ENCODE measurements at regions not wholly inside any gene's neighbourhood (a gene's known extent, or its start where the extent isn't known, plus 50 kb on each side); places are given as distances from the start of the nearest gene placed in this dataset.

DNA sequence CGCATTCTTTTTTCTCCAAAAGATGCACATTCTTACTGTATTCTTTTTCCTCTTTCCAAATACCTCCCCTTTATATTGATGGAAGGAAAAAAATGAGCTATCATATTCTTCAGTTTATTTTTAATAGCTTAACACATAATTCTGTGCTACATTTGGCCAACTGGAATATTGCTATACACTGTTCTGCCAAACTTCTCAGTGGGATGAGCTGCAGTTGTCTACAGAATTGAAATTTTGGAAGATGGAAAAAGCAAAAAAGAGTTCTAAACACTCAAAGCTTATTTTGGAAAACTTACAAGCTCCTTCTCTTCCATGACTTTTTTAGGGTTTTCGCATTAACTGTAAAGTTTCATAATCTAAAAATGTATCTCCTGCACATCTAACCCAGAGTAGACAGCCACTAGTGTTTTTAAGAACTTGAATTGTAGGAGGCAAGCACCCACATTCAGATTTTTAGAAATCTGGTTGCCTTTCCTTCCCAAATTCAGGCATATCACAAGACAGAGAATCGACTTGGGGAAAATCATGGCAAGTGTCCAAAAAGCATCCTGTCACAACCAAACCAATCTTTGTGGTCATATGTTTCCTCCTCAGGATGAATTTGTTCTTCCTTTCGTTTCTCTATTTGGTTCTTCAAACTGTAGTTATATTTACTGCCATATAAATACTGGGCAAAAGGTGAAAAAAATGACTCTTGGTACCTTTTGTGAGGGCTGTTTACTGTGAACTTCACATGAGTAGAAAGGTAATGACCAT is 111.4 kb upstream of the FRY start (continued):
- TF ChIP-seq CREM (IDR thresholded peaks at IDR 0.05) (no peak), CREM (CRISPR knock-in tag; IDR thresholded peaks at IDR 0.05) (no peak), EHMT2 (IDR thresholded peaks at IDR 0.05; ENCODE audit: borderline replicate concordance, low read depth, low read length) (no peak), CENPX (CRISPR knock-in tag; IDR thresholded peaks at IDR 0.05) (no peak), NAIF1 (CRISPR knock-in tag; IDR thresholded peaks at IDR 0.05; ENCODE audit: borderline replicate concordance) (no peak), KDM5B (CRISPR knock-in tag; IDR thresholded peaks at IDR 0.05; ENCODE audit: borderline replicate concordance) (no peak), RNF2 (conservative IDR thresholded peaks at IDR 0.05; ENCODE audit: low read depth) (no peak), ETV5 (CRISPR knock-in tag; IDR thresholded peaks at IDR 0.05; ENCODE audit: borderline replicate concordance) (no peak), PHF21A (CRISPR knock-in tag; IDR thresholded peaks at IDR 0.05) (no peak), ZBTB42 (CRISPR knock-in tag; IDR thresholded peaks at IDR 0.05) (no peak), ZNF224 (CRISPR knock-in tag; IDR thresholded peaks at IDR 0.05) (no peak)

DNA sequence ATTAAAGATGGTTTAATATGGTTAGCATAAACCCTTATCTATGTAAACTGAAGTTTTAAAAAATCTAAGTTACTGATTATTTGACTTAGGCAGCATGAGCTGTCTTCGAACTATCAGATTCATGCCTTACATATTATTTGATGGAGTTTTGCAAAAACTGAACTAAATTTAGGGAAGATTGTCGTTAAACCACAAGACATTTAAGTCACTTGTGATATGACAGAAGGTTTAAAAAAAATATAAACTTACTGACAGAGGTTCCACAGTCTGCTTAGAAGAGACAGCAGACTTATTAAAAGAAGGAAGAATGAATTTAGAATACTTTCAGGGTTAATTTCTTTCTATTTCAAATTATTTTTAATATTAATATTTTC is 110.9 kb upstream of the FRY start:
- H3K4me3 ChIP-seq (replicated peaks in 1 of 3; ENCODE audit: insufficient read depth in 1 of 3, low read depth in 2 of 3, low read length in 3 of 3), result no peak overlapping the region
- 5% methylated on average over 2 of the region's 2 CpGs for WGBS (ENCODE audit: low lambda C conversion rate)
- BruUV-seq (replicated peaks), result no TSS peak
- DNase-seq (ENCODE audit: low spot score) (no peak), FAIRE-seq (no peak), ATAC-seq (no peak)
- CTCF ChIA-PET (ENCODE audit: low intra/inter-chr PET ratio, low total read pairs), result no interaction called here
- POLR2A ChIA-PET, result no interaction called here
- no peaks in the 10 kb centered on the region for H3K36me3 ChIP-seq (replicated peaks in 1 of 2; ENCODE audit: control insufficient read depth in 1 of 2, insufficient read depth in 2 of 2, low read length in 2 of 2)
- H4K20me1 ChIP-seq (ENCODE audit: insufficient read depth, low read length), result no peaks in the 10 kb centered on the region
- H3K79me2 ChIP-seq (ENCODE audit: insufficient read depth, low read length), result no peaks in the 10 kb centered on the region
- H3K9me3 ChIP-seq (ENCODE audit: low read length), result no peaks in the 10 kb centered on the region
- intact Hi-C loops (cut with micrococcal nuclease; ENCODE audit: unreplicated experiment), result no loop called here
- peaks cover 16% of the 10 kb centered on the region for H3K4me1 ChIP-seq (ENCODE audit: insufficient read depth, low read length)
- H3K27ac ChIP-seq (ENCODE audit: extremely low read length, insufficient read depth, low read length), result no peak overlapping the region
- no peak overlapping the region for H3K9ac ChIP-seq (ENCODE audit: insufficient read depth, low read depth, low read length)
- H3K27me3 ChIP-seq (ENCODE audit: control insufficient read depth in 1 of 2, insufficient read depth in 2 of 2, low read length in 2 of 2), result peaks cover 0 to 8% of the 10 kb centered on the region in 2 experiments; a peak in 1 of 5 replicates
- no peak overlapping the region for H2AFZ ChIP-seq (ENCODE audit: low read length)
- in situ Hi-C loops (cut with HindIII; ENCODE audit: extremely low pct_ligation_motif_present, low pct_unique_long_range_greater_than_20kb), result loop anchor here (25.0 kb wide), 1 partner anchor 642 kb away; no protein-coding TSS in a partner anchor
- no peak overlapping the region for H3K4me2 ChIP-seq (ENCODE audit: low read depth, low read length)
- TF ChIP-seq HNF4A (CRISPR knock-in tag; IDR thresholded peaks at IDR 0.05), result no peak
- no peak for TF ChIP-seq HMG20B (CRISPR knock-in tag; conservative IDR thresholded peaks at IDR 0.05)
- TF ChIP-seq ATF6 (CRISPR knock-in tag; conservative IDR thresholded peaks at IDR 0.05), result no peak
- TF ChIP-seq REL (CRISPR knock-in tag; conservative IDR thresholded peaks at IDR 0.05), result no peak
- no peak for TF ChIP-seq AHR (CRISPR knock-in tag; IDR thresholded peaks at IDR 0.05)
- TF ChIP-seq ZNF296 (CRISPR knock-in tag; conservative IDR thresholded peaks at IDR 0.05), result no peak
- no peak for TF ChIP-seq ZBTB49 (CRISPR knock-in tag; IDR thresholded peaks at IDR 0.05; ENCODE audit: borderline replicate concordance)
- TF ChIP-seq ZNF256 (CRISPR knock-in tag; conservative IDR thresholded peaks at IDR 0.05), result no peak
- no peak for TF ChIP-seq RBM39 (IDR thresholded peaks at IDR 0.05; ENCODE audit: low read depth, low read length, poor library complexity, severe bottlenecking)
- TF ChIP-seq SOX13 (IDR thresholded peaks at IDR 0.05), result no peak
- TF ChIP-seq SOX13 (CRISPR knock-in tag; conservative IDR thresholded peaks at IDR 0.05 in 1 of 2, IDR thresholded peaks at IDR 0.05 in 1 of 2), result no peak
